Stimulated activated CD8-positive, alpha-beta memory T cell treated with anti-CD3 and anti-CD28 coated beads, Interleukin-2, amount 100 ng/mL, for 48 hours (primary cell): ENCODE measurements at regions not wholly inside any gene's neighbourhood (a gene's known extent, or its start where the extent isn't known, plus 50 kb on each side); places are given as distances from the start of the nearest gene placed in this dataset.
"Not testable (repeated sequence)": the region's sequence is repeated elsewhere in the genome, so short reads cannot be mapped to it uniquely, and the experiment has no call there.

Experiments
- DNase-seq, 2 donors: peaks; one replicate each; pipeline ENCODE4 v3.0.0-alpha.2; 2020; ENCODE audit warnings: low read depth in 2 of 2

- not testable (repeated sequence) for DNase-seq
These were observed 139.3 kb upstream of the PLGLB2 start for GRCh38 chr2:87608377-87609166.

- DNase-seq, result not testable (repeated sequence)
These were observed 136.9 kb upstream of the PLGLB2 start for GRCh38 chr2:87610974-87611373.

- not testable (repeated sequence) for DNase-seq
These were observed 136.5 kb upstream of the PLGLB2 start for GRCh38 chr2:87611416-87611815.

GRCh38 chr2:87611956-87612355 lies 135.9 kb upstream of the PLGLB2 start:
- not testable (repeated sequence) for DNase-seq

GRCh38 chr2:87614829-87615434 lies 133.0 kb upstream of the PLGLB2 start:
- DNase-seq, result not testable (repeated sequence)

GRCh38 chr2:87619121-87619520 lies 128.8 kb upstream of the PLGLB2 start:
- not testable (repeated sequence) for DNase-seq

- not testable (repeated sequence) for DNase-seq
These were observed 126.7 kb upstream of the PLGLB2 start for GRCh38 chr2:87621139-87621538.

- not testable (repeated sequence) for DNase-seq
These were observed 125.2 kb upstream of the PLGLB2 start for GRCh38 chr2:87622720-87623119.

- DNase-seq, result peak in 1 of 2 donors; percentile 16
These were observed 118.1 kb upstream of the PLGLB2 start for GRCh38 chr2:87629491-87630458.

GRCh38 chr2:87630892-87631291 lies 117.0 kb upstream of the PLGLB2 start:
- not testable (repeated sequence) for DNase-seq

GRCh38 chr2:87631402-87631801 lies 116.5 kb upstream of the PLGLB2 start:
- DNase-seq, result not testable (repeated sequence)

- not testable (repeated sequence) for DNase-seq
These were observed 114.5 kb upstream of the PLGLB2 start for GRCh38 chr2:87633287-87633963.

GRCh38 chr2:87634106-87634505 lies 113.8 kb upstream of the PLGLB2 start:
- peak in 1 of 2 donors; percentile 8 for DNase-seq

- DNase-seq, result not testable (repeated sequence)
These were observed 112.8 kb upstream of the PLGLB2 start for GRCh38 chr2:87634971-87635650.

GRCh38 chr2:87636246-87636645 lies 111.6 kb upstream of the PLGLB2 start:
- DNase-seq, result not testable (repeated sequence)

- DNase-seq, result not testable (repeated sequence)
These were observed 111.2 kb upstream of the PLGLB2 start for GRCh38 chr2:87636735-87637134.

GRCh38 chr2:87637249-87637990 lies 110.5 kb upstream of the PLGLB2 start:
- DNase-seq, result not testable (repeated sequence)

GRCh38 chr2:87638114-87638807 lies 109.6 kb upstream of the PLGLB2 start:
- not testable (repeated sequence) for DNase-seq

GRCh38 chr2:87638872-87639271 lies 109.0 kb upstream of the PLGLB2 start:
- not testable (repeated sequence) for DNase-seq
